ENCODE measurements at regions not wholly inside any gene's neighbourhood (a gene's known extent, or its start where the extent isn't known, plus 50 kb on each side); places are given as distances from the start of the nearest gene placed in this dataset.

GRCh38 chr15:36330598-36330997 is 248.8 kb upstream of the CDIN1 start:
- no TSS peak for BruUV-seq (replicated peaks)
- Histone ChIP-seq H2AFZ (no peak overlapping the region), H3K36me3 (ENCODE audit: low read depth) (no peaks in the 10 kb centered on the region), H3K9me3 (ENCODE audit: insufficient read depth, low read depth) (no peaks in the 10 kb centered on the region), H3K9me2 (ENCODE audit: insufficient read depth) (no peaks in the 10 kb centered on the region), H3K79me2 (ENCODE audit: low read depth) (no peaks in the 10 kb centered on the region), H3K4me1 (replicated peaks; ENCODE audit: insufficient read depth) (no peaks in the 10 kb centered on the region), H3K4me2 (no peak overlapping the region), H3K4me3 (no peak overlapping the region), H4K20me1 (ENCODE audit: insufficient read depth) (no peaks in the 10 kb centered on the region), H3K27me3 (ENCODE audit: insufficient read depth, low read depth) (no peaks in the 10 kb centered on the region), H3F3A (ENCODE audit: insufficient read depth, low read depth) (no peaks in the 10 kb centered on the region), H3K27ac (no peak overlapping the region)
- intact Hi-C loops (cut with micrococcal nuclease; ENCODE audit: unreplicated experiment), result no loop called here
- CTCF ChIA-PET, result interaction anchor here (0.6 to 0.7 kb wide), 2 partner anchors 579 to 1923 kb away, joined by 3 to 4 read pairs; no protein-coding TSS in a partner anchor
- no peak for DNase-seq
- TF ChIP-seq CTCF (conservative IDR thresholded peaks at IDR 0.05) (no peak), EZH2 (IDR thresholded peaks at IDR 0.05; ENCODE audit: low read depth) (no peak)
- POLR2A ChIA-PET (ENCODE audit: unreplicated experiment), result no interaction called here

- Histone ChIP-seq H3K79me2 (ENCODE audit: low read depth) (no peaks in the 10 kb centered on the region), H3K4me2 (no peak overlapping the region), H4K20me1 (ENCODE audit: insufficient read depth) (no peaks in the 10 kb centered on the region), H3K4me1 (replicated peaks; ENCODE audit: insufficient read depth) (no peaks in the 10 kb centered on the region), H3K36me3 (ENCODE audit: low read depth) (no peaks in the 10 kb centered on the region), H3K9me3 (ENCODE audit: insufficient read depth, low read depth) (no peaks in the 10 kb centered on the region), H3K9me2 (ENCODE audit: insufficient read depth) (no peaks in the 10 kb centered on the region), H3K4me3 (no peak overlapping the region), H3K27me3 (ENCODE audit: insufficient read depth, low read depth) (no peaks in the 10 kb centered on the region), H2AFZ (no peak overlapping the region), H3K27ac (no peak overlapping the region), H3F3A (ENCODE audit: insufficient read depth, low read depth) (no peaks in the 10 kb centered on the region)
- intact Hi-C loops (cut with micrococcal nuclease; ENCODE audit: unreplicated experiment), result no loop called here
- no peak for DNase-seq
- CTCF ChIA-PET, result interaction anchor here (0.6 kb wide), 1 partner anchor 1922 kb away, joined by 3 read pairs; no protein-coding TSS in a partner anchor
- POLR2A ChIA-PET (ENCODE audit: unreplicated experiment), result interaction anchor here (0.7 kb wide), 1 partner anchor 1343 kb away, joined by 3 read pairs; no protein-coding TSS in a partner anchor
- BruUV-seq (replicated peaks), result no TSS peak
- no peak for TF ChIP-seq EZH2 (IDR thresholded peaks at IDR 0.05; ENCODE audit: low read depth)
- no peak for TF ChIP-seq CTCF (conservative IDR thresholded peaks at IDR 0.05)
Measured at GRCh38 chr15:36331531-36332275, 247.7 kb upstream of the CDIN1 start.

- H3K4me3 ChIP-seq, result no peak overlapping the region
- H4K20me1 ChIP-seq (ENCODE audit: insufficient read depth), result no peaks in the 10 kb centered on the region
- no peak overlapping the region for H3K27ac ChIP-seq
- H3F3A ChIP-seq (ENCODE audit: insufficient read depth, low read depth), result no peaks in the 10 kb centered on the region
- ChIA-PET CTCF (no interaction called here), POLR2A (ENCODE audit: unreplicated experiment) (no interaction called here)
- H3K79me2 ChIP-seq (ENCODE audit: low read depth), result no peaks in the 10 kb centered on the region
- no peak overlapping the region for H2AFZ ChIP-seq
- no peak for DNase-seq
- no peaks in the 10 kb centered on the region for H3K4me1 ChIP-seq (replicated peaks; ENCODE audit: insufficient read depth)
- BruUV-seq (replicated peaks), result no TSS peak
- H3K9me2 ChIP-seq (ENCODE audit: insufficient read depth), result no peaks in the 10 kb centered on the region
- no peak for TF ChIP-seq EZH2 (IDR thresholded peaks at IDR 0.05; ENCODE audit: low read depth)
- no peak for TF ChIP-seq CTCF (conservative IDR thresholded peaks at IDR 0.05)
- no peak overlapping the region for H3K4me2 ChIP-seq
- H3K9me3 ChIP-seq (ENCODE audit: insufficient read depth, low read depth), result no peaks in the 10 kb centered on the region
- no peaks in the 10 kb centered on the region for H3K27me3 ChIP-seq (ENCODE audit: insufficient read depth, low read depth)
- intact Hi-C loops (cut with micrococcal nuclease; ENCODE audit: unreplicated experiment), result no loop called here
- no peaks in the 10 kb centered on the region for H3K36me3 ChIP-seq (ENCODE audit: low read depth)
Measured at GRCh38 chr15:36332301-36332700, 247.1 kb upstream of the CDIN1 start.

All from PC-9 (cell line).